ENCODE measurements at regions not wholly inside any gene's neighbourhood (a gene's known extent, or its start where the extent isn't known, plus 50 kb on each side); places are given as distances from the start of the nearest gene placed in this dataset.

DNA sequence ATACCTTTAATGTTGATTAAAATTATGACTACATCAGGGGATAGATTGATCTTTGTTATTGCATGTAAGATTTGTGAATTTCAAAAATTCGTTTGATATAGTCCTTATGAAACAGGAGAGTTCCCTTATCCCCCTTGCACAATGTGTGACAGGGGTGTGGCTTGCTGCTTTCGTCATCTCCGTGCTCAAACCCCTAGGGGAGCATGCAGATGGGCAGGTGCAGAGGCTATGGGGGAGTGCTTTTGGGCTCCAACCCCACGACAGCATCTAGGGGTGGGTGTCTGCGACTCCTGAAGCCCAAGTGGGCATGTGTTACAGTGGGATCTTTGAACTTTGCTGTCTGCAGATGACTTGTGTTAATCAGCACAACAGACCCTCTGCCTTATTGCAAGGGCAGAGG, 360.1 kb upstream of the GOLIM4 start:
- 0 out of 2 replicates have a peak, but pooled peaks cover 3% of the 10 kb centered on the region for H3K9me2 ChIP-seq (ENCODE audit: insufficient read depth)
- H3K9ac ChIP-seq (ENCODE audit: low read length): no peak overlapping the region
- no peaks in the 10 kb centered on the region for H3K4me1 ChIP-seq (ENCODE audit: control insufficient read depth in 1 of 2, insufficient read depth in 2 of 2, low read length in 2 of 2)
- ATAC-seq (no peak), DNase-seq (ENCODE audit: low read depth, low spot score) (no peak)
- H3K4me3 ChIP-seq (replicated peaks in 1 of 2; ENCODE audit: low read depth in 1 of 2, low read length in 2 of 2): no peak overlapping the region
- peaks cover 3% of the 10 kb centered on the region; the same call in 1 of the 2 replicates for H3K27me3 ChIP-seq (ENCODE audit: insufficient read depth, low read length)
- POLR2A ChIA-PET: no interaction called here
- BruUV-seq (replicated peaks): no TSS peak
- CTCF ChIA-PET: no interaction called here
- H3K79me2 ChIP-seq (ENCODE audit: insufficient read depth, low read length): no peaks in the 10 kb centered on the region
- H3K9me3 ChIP-seq (ENCODE audit: control insufficient read depth in 1 of 2, insufficient read depth in 1 of 2, low read depth in 1 of 2, low read length in 2 of 2): no peaks in the 10 kb centered on the region
- no peak overlapping the region for H3K27ac ChIP-seq (ENCODE audit: low read depth, low read length)
- H4K20me1 ChIP-seq (ENCODE audit: insufficient read depth): no peaks in the 10 kb centered on the region
- RAD21 ChIA-PET (ENCODE audit: low non-redundant PET in 1 of 2, low total read pairs in 2 of 2, uncharacterized antibody in 2 of 2, unreplicated experiment in 2 of 2): no interaction called here
- no peak overlapping the region for H2AFZ ChIP-seq (ENCODE audit: low read depth, low read length, poor library complexity, severe bottlenecking)
- TF ChIP-seq, protein P1, sequence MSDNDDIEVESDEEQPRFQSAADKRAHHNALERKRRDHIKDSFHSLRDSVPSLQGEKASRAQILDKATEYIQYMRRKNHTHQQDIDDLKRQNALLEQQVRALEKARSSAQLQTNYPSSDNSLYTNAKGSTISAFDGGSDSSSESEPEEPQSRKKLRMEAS (IDR thresholded peaks at IDR 0.05): no peak
- TF ChIP-seq, protein P2, sequence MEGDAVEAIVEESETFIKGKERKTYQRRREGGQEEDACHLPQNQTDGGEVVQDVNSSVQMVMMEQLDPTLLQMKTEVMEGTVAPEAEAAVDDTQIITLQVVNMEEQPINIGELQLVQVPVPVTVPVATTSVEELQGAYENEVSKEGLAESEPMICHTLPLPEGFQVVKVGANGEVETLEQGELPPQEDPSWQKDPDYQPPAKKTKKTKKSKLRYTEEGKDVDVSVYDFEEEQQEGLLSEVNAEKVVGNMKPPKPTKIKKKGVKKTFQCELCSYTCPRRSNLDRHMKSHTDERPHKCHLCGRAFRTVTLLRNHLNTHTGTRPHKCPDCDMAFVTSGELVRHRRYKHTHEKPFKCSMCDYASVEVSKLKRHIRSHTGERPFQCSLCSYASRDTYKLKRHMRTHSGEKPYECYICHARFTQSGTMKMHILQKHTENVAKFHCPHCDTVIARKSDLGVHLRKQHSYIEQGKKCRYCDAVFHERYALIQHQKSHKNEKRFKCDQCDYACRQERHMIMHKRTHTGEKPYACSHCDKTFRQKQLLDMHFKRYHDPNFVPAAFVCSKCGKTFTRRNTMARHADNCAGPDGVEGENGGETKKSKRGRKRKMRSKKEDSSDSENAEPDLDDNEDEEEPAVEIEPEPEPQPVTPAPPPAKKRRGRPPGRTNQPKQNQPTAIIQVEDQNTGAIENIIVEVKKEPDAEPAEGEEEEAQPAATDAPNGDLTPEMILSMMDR (IDR thresholded peaks at IDR 0.05 in 2 of 3, conservative IDR thresholded peaks at IDR 0.05 in 1 of 3; ENCODE audit: borderline replicate concordance in 1 of 3, insufficient read depth in 1 of 3, low read depth in 2 of 3, low read length in 2 of 3): no peak
- TF ChIP-seq SP1 (IDR thresholded peaks at IDR 0.05; ENCODE audit: low read depth) (no peak), ELF1 (IDR thresholded peaks at IDR 0.05; ENCODE audit: borderline replicate concordance, low read depth) (no peak), CBX3 (IDR thresholded peaks at IDR 0.05; ENCODE audit: low read depth) (no peak), RAD21 (IDR thresholded peaks at IDR 0.05; ENCODE audit: low read depth) (no peak), TCF7L2 (IDR thresholded peaks at IDR 0.05; ENCODE audit: borderline replicate concordance, extremely low read depth, insufficient read depth, insufficient read length) (no peak), POLR2AphosphoS5 (IDR thresholded peaks at IDR 0.05; ENCODE audit: low read depth, low read length) (no peak), POLR2A (IDR thresholded peaks at IDR 0.05; ENCODE audit: borderline replicate concordance, extremely low read depth, insufficient read depth, insufficient read length) (no peak), ZFX (IDR thresholded peaks at IDR 0.05) (no peak), EGR1 (IDR thresholded peaks at IDR 0.05; ENCODE audit: low read depth) (no peak), ZNF274 (IDR thresholded peaks at IDR 0.05; ENCODE audit: low read depth, low read length) (no peak), FOSL1 (IDR thresholded peaks at IDR 0.05; ENCODE audit: low read depth) (no peak), SRF (IDR thresholded peaks at IDR 0.05; ENCODE audit: low read depth) (no peak), CEBPB (IDR thresholded peaks at IDR 0.05; ENCODE audit: low read depth) (no peak), YY1 (IDR thresholded peaks at IDR 0.05; ENCODE audit: extremely low read depth, insufficient replicate concordance, low read depth, low read length) (no peak), EZH2phosphoT487 (IDR thresholded peaks at IDR 0.05; ENCODE audit: borderline replicate concordance) (no peak)
- TF ChIP-seq, protein P3, sequence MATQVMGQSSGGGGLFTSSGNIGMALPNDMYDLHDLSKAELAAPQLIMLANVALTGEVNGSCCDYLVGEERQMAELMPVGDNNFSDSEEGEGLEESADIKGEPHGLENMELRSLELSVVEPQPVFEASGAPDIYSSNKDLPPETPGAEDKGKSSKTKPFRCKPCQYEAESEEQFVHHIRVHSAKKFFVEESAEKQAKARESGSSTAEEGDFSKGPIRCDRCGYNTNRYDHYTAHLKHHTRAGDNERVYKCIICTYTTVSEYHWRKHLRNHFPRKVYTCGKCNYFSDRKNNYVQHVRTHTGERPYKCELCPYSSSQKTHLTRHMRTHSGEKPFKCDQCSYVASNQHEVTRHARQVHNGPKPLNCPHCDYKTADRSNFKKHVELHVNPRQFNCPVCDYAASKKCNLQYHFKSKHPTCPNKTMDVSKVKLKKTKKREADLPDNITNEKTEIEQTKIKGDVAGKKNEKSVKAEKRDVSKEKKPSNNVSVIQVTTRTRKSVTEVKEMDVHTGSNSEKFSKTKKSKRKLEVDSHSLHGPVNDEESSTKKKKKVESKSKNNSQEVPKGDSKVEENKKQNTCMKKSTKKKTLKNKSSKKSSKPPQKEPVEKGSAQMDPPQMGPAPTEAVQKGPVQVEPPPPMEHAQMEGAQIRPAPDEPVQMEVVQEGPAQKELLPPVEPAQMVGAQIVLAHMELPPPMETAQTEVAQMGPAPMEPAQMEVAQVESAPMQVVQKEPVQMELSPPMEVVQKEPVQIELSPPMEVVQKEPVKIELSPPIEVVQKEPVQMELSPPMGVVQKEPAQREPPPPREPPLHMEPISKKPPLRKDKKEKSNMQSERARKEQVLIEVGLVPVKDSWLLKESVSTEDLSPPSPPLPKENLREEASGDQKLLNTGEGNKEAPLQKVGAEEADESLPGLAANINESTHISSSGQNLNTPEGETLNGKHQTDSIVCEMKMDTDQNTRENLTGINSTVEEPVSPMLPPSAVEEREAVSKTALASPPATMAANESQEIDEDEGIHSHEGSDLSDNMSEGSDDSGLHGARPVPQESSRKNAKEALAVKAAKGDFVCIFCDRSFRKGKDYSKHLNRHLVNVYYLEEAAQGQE (IDR thresholded peaks at IDR 0.05; ENCODE audit: low read depth): no peak
- TF ChIP-seq, protein P4, sequence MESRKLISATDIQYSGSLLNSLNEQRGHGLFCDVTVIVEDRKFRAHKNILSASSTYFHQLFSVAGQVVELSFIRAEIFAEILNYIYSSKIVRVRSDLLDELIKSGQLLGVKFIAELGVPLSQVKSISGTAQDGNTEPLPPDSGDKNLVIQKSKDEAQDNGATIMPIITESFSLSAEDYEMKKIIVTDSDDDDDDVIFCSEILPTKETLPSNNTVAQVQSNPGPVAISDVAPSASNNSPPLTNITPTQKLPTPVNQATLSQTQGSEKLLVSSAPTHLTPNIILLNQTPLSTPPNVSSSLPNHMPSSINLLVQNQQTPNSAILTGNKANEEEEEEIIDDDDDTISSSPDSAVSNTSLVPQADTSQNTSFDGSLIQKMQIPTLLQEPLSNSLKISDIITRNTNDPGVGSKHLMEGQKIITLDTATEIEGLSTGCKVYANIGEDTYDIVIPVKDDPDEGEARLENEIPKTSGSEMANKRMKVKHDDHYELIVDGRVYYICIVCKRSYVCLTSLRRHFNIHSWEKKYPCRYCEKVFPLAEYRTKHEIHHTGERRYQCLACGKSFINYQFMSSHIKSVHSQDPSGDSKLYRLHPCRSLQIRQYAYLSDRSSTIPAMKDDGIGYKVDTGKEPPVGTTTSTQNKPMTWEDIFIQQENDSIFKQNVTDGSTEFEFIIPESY (IDR thresholded peaks at IDR 0.05; ENCODE audit: extremely low read depth, insufficient replicate concordance, low read length): no peak
- TF ChIP-seq, protein P5, sequence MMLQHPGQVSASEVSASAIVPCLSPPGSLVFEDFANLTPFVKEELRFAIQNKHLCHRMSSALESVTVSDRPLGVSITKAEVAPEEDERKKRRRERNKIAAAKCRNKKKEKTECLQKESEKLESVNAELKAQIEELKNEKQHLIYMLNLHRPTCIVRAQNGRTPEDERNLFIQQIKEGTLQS (IDR thresholded peaks at IDR 0.05): no peak
- no peak overlapping the region for H3K4me2 ChIP-seq (ENCODE audit: low read length)
- H3K36me3 ChIP-seq (ENCODE audit: control insufficient read depth in 1 of 2, insufficient read depth in 2 of 2, low read length in 2 of 2): no peaks in the 10 kb centered on the region
- intact Hi-C loops (cut with micrococcal nuclease): no loop called here
